ENCODE measurements at regions not wholly inside any gene's neighbourhood (a gene's known extent, or its start where the extent isn't known, plus 50 kb on each side); places are given as distances from the start of the nearest gene placed in this dataset.

- TF ChIP-seq GABPA (IDR thresholded peaks at IDR 0.05 in 1 of 2, conservative IDR thresholded peaks at IDR 0.05 in 1 of 2) = no peak
- no peak for TF ChIP-seq EGR1 (IDR thresholded peaks at IDR 0.05; ENCODE audit: low read depth in 2 of 2)
- TF ChIP-seq FOXA1 (IDR thresholded peaks at IDR 0.05) = no peak
- TF ChIP-seq ZBTB33 (IDR thresholded peaks at IDR 0.05) = no peak
- TF ChIP-seq NR2F2 (IDR thresholded peaks at IDR 0.05) = no peak
- no peak for TF ChIP-seq JUND (IDR thresholded peaks at IDR 0.05)
- no peak for TF ChIP-seq HNF4G (IDR thresholded peaks at IDR 0.05)
- TF ChIP-seq SP1 (IDR thresholded peaks at IDR 0.05) = no peak
- no peak for TF ChIP-seq ATF3 (IDR thresholded peaks at IDR 0.05)
- TF ChIP-seq HNF4A (conservative IDR thresholded peaks at IDR 0.05) = no peak
- no peak for TF ChIP-seq FOXA2 (IDR thresholded peaks at IDR 0.05)
- no peak for TF ChIP-seq CTCF (IDR thresholded peaks at IDR 0.05; ENCODE audit: low read depth, low read length, missing input control)
- no peak for TF ChIP-seq RXRA (IDR thresholded peaks at IDR 0.05)
- no peak for TF ChIP-seq YY1 (IDR thresholded peaks at IDR 0.05)
- TF ChIP-seq RAD21 (IDR thresholded peaks at IDR 0.05) = no peak
- TF ChIP-seq MAX (IDR thresholded peaks at IDR 0.05) = no peak
- TF ChIP-seq REST (IDR thresholded peaks at IDR 0.05) = no peak
- TF ChIP-seq TAF1 (conservative IDR thresholded peaks at IDR 0.05) = no peak
- Histone ChIP-seq H3K9ac (ENCODE audit: low read depth in 1 of 2, low read length in 2 of 2) (no peak overlapping the region), H3K36me3 (ENCODE audit: control insufficient read depth in 4 of 4, insufficient read depth in 3 of 4, low read depth in 1 of 4, low read length in 3 of 4) (no peaks in the 10 kb centered on the region), H3K9me3 (ENCODE audit: control insufficient read depth in 4 of 4, low read length in 3 of 4) (peaks cover 0 to 2% (median 0%) of the 10 kb centered on the region in 4 donors), H3K27me3 (ENCODE audit: control insufficient read depth in 4 of 4, insufficient read depth in 4 of 4, low read length in 3 of 4) (no peaks in the 10 kb centered on the region), H3K27ac (ENCODE audit: low read depth in 1 of 2, low read length in 2 of 2) (no peak overlapping the region), H3K4me1 (ENCODE audit: control insufficient read depth in 4 of 4, insufficient read depth in 4 of 4, low read length in 3 of 4) (no peaks in the 10 kb centered on the region), H3K4me3 (ENCODE audit: low read depth in 1 of 3, low read length in 3 of 3) (no peak overlapping the region)
- WGBS = 66% methylated on average over 10 of the region's 10 CpGs
- DNase-seq (ENCODE audit: low spot score) = no peak
Measured at GRCh38 chr14:22500954-22501726, 87.9 kb downstream of the DAD1 start.

Measured in liver (tissue), 8 donors.